Hepatic stellate cell (primary cell): ENCODE measurements at regions not wholly inside any gene's neighbourhood (a gene's known extent, or its start where the extent isn't known, plus 50 kb on each side); places are given as distances from the start of the nearest gene placed in this dataset.

Source experiments
- DNase-seq: peaks from one replicate; pipeline ENCODE4 v3.0.0; 2011; ENCODE audit warnings: low spot score

DNA sequence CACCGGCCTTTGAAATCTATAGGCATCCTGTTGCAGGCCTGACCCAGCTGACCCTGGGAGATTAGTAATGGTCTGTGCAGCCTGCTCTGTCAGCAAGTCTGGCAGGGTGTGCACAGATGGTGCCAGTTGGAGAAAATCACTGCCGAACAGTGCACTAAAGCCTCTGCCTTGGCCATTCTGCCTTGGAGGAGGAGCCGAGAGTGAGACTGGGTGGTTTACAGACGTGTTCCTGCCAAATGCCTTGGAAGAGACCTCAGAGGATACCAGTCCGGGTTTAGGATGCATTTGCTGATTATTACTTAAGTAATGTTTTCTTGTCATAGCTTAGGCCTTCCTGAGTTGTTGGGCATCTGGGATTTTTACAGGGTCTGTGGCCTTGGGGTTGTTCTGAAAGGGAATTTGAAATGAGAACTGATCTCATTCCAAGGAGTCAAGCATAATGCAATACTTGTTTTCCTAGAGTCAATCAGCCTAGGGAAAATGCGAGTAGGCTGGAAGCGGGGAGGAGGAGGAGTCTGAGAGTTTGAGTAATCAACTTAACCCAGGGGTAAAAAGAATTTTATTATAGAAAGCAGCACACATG lies 292.1 kb downstream of the SOX4 start:
- peak; percentile 5 for DNase-seq

DNA sequence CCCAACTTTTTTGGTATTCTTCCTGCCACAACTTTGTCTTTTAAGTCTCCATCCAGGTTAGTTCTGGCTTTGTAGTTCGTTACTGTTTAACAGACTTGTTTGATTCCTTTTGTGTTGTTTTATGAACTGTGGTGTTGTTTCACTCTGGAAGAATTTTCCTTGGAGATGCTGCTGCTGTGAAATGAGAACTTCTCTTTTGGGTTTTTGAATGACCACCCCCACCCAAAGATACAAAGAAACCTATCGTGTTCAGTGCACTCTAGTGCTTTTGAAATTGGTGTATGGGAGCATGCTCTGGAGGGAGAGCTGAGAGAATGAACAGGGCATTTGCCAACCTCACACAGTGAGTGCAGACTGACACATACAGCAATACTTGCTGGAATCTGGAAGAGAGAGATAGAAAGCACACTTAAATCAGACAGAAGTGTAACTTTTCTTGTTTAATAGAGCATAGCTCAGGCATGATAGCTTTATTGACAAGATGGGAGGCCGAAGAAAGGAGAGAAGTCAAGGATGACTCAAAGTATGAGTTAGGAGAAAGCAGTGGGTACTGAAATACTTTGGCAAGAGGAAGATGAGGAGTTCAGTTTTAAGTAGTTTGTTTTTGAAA lies 293.1 kb downstream of the SOX4 start:
- DNase-seq, result no peak

DNA sequence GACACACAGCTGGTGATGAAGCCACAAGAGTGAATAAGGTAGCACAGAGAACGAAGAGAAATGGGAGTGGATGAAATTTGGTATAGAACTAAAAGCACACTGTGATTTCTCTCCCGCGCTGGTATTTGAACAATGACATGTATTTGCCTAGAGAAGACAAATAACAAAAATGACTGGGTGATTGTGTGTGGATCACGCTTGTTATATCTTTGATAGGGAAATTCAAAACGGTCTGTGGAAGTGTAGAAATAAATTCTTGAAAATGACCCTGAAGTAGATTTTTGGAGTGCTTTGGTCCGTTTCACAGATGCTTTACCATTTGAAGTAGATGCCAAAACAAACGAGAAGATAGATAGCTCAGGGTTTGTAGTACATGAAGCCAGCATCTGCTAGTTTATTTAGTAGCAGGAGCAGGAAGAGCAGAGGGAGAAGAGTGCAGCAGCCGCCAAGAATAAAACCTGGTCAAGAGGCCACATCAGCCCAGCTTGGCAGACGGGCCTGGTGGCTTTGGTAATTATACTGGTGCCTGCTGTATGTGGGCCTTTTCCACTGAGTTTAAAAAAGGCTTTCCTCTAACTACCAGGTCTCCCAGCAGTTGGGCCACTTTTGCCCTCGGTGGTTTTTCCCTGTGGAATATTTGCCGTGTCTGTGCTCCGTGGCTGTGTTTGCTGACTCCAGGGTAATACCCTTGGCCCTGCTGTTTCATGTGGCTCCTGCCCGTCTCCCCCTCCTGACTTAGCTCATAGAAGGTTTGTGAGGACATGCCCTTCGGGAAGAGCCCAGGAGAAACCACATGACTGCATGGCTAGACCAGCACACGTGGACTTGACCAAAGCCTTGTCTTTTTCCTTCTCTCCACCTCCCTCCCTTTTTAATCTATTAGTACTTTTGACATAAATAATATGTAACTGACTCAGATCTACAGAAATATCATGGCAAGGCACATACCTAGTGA lies 294.0 kb downstream of the SOX4 start:
- no peak for DNase-seq

DNA sequence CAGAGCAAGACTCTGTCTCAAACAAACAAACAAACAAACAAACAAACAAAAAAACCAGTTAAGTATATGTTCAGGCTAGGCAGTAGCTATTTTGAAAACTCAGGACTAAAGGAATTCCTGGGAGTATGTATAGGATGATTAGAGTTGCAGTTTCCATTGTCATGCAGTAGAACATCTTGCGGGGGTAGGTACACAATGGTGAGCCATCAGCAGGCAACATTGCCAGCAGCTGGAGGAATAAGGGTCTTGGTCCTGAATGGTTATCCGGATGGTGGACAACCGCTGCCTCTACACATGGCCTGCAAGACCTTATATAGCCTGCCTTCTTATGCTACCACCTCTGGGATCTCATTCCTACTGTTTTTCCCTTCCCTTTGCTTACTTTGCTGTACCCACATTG lies 297.5 kb downstream of the SOX4 start:
- DNase-seq, result no peak

DNA sequence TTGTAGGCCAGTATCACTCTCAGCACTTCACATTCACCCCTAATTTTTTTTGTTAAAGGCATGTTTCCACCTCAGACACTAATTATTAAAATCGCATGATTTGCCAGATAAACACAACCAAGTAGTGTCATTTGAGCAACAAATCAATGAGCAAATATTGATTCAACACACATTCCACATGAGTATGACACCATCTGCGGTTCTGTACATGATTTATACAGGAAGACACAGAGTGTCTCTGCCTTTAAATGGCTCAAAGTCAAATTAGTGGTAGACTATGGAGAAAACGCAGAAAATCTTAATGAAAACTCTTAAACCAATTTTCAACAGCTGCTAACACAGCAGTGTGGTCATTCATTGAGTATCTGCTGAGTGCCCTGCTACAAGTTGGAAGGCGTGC lies 300.2 kb downstream of the SOX4 start:
- no peak for DNase-seq

DNA sequence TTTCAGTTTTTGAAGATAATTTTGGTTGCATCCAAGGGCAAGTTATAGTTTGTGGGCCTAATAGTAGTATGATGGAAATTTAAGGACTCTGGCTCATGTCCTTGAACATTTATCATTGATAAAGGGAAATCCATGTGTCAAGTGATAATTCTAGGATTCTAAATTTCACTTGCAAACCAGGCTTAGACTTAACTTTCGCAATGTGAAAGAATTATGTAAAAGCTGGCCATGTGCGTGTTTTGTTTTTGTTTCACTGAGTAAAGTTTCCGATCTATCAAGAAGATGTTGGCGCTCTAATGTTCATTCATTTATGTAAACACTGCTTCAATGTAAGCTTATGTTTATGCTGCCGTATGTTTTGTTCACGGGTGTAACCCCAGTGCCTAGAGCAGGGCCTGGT lies 302.0 kb downstream of the SOX4 start:
- no peak for DNase-seq

DNA sequence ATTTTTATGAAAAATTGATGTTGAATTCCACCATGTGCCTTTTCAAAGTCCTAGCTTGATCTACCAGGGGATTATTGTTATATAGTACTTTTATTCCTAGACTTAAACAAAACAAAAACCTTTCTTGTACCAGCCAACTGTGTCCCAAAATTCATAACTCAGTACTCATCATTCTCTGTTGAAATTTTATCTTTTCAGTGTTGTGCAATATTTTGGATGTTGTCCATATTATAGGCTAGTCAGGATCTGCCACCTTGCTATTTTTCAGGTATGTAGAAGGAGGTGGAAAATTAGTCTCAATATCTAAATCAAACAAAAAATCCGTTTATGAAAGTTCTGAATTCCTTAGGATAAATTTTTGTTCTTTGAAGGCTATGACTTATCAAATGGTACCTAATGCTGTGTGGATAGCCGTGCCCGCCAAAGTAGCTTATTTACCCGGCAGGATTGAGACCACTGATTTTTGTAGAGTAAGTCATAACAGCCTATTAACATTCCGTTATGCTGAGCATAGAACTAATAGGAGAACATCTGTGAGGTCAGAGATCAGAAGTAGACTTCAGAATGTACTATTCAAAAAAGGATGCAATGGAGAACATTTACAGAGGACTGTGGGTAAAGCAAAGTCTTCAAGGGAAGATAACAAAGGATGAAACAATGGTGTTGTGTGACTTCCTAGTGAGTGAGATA lies 304.7 kb downstream of the SOX4 start:
- DNase-seq, result no peak

DNA sequence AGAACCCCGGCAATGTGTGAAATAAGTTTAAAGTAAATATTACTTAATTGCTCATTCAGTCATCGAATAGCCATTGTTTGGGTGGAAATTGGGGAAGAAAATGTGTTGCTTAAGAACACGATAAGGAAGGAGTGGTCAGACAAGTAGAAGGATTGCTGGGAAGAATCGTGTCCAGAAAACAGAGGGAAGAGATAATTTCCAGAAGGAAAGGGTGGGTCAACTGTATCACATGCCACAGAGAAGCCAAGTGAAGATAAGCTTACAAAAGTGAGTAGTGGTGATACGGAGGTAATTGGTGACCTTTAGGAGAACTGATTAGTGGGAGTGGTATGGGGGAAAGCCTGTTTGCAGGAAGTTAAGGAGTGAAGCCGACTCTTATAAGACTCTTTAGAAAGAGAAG lies 306.2 kb downstream of the SOX4 start:
- no peak for DNase-seq

DNA sequence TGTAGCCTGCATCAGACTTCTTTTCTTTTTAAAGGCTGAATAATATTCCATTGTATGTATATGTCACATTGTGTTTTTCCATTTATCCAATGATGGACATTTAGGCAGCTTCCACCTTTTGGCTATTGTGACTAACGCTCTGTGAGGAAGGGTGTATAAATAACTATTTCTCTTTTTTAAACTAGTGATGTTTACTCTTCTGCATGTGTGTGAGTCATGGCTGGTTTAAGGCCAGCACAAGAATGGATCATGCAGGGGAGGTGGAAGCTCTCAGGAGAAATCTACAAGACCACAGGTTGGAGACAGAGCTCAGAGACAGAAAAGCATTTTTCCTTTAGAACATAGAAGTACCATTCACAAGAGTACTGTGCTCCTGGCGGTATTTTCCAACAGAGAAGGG lies 307.2 kb downstream of the SOX4 start:
- no peak for DNase-seq

DNA sequence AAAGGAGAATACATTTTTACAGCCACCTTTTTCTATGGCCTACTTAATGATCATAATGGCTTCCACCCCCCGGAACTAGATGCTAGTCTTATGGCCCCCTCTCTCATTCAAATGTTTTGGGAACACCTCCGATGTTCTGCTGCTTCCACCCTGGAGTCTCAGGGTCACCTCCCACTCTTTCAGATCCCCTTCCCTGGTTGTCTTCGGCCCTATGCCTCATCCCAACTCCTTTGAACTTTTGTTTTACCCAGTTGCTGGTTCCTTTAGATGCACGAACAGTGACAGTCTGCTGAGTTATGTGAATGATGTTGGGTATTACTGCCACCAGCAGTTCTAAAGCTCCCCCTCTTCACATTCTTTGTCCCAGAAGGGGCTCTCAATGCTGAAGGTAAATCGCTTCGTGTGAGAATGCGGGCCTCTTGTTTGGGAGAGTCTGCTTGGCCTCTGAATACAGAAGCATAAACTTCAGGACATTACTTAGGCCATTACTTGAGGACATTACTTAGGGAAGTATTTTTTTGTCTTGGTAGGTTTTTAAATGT lies 309.1 kb downstream of the SOX4 start:
- DNase-seq, result no peak

DNA sequence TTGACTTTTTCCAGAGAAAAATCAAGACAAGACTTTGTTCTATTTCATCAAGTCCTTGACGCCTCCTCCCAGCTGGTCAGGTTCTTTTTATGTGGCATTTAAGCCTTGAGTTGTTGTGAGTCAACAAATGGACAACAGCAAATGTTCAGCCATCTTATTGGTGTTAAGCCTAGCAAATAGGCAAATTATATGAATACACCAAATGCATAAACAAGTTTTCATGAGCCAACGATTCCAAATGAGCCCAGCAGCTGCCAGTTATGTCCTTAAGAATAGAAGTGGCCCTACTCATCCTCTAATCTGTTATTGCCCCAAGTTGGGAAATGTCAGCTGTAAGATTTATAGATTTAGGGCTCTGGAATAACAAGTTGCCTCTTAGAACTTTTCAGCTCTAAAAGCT lies 312.0 kb downstream of the SOX4 start:
- no peak for DNase-seq

DNA sequence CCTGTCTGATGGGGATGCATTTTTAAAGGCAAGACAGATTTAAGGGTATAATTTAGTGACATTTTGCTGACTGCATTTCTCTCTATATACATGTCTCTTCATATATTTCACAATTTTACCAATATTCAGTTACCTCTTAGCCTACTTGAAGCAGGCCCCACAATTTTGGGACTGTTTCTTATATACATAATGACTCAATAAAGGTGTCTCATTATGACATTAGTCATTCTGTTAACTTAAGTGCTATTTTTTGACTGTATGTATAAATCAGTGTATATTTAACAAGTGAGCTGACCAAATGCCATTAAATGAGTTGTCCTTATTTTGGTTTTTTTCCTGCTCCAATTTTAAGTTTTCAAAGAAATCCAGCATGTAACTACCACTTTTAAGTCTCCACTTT lies 313.3 kb downstream of the SOX4 start:
- no peak for DNase-seq

DNA sequence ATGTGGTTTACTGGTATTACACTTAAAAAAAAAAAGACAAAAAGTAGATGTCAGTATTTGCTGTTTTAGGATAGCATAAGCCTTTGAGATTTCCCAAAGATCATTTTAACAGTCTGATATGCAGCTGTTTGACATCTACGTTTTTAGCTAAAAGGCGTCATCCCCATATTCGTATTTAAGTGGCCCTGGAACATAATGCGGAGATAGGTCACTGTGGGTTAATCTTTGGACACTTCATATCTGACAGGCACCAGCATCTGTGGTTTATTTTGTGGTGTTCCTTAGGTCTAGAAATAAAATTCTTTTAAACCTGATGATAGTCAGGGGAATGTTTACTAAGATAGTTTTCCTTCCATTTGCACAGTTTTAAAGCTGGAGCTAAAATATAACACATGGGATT lies 313.7 kb downstream of the SOX4 start:
- DNase-seq, result no peak

DNA sequence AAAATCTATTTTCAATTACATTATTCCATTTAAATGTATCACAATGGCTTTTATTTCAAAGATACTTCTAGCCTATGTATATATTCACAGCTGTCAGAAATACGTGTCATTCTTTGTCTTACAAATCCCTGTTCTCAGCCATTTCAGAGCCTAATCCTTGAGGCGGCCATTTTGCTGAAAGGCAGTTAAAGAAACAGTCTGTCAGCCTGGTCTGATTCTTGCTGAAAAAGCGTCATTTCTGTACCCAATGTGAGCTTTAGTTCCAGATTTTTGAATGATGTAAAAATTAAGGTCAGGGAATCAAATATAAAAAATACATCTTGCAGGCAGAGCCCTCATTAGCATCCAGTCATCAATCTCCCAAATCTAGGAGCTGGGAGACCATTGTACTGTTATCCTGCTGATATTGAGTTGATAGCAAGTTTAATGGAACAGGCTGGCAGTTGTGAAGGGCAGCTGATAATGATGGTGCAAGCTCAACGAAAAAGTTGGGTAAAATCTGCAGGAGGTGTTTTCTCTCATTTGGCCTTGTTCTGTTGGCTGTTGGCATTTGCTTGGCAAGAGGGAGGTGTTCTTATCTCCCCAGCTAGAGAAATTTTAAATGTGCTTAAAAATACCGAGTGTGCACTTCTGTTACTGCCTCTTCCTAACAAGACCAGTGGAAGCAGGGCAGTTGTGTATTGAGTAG lies 314.8 kb downstream of the SOX4 start:
- DNase-seq, result no peak

DNA sequence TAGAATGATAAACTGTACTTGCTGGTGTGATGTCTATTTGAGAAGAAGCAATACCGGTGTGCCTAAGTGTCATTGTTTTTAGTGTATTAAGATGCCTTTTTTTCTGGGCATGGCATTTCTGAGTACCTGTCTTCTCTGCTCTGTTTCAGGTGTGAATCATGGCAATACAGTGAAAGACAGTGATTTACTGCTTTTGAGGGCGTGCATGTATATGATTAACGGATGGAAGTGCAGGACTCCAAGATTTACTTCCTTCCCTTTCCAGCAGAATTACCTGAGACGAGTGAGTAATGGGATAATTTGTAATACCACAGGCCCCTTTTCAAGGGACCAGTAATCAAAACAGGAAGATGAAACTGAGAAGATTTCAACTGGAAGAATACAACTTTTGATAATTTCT lies 315.8 kb downstream of the SOX4 start:
- DNase-seq, result no peak

DNA sequence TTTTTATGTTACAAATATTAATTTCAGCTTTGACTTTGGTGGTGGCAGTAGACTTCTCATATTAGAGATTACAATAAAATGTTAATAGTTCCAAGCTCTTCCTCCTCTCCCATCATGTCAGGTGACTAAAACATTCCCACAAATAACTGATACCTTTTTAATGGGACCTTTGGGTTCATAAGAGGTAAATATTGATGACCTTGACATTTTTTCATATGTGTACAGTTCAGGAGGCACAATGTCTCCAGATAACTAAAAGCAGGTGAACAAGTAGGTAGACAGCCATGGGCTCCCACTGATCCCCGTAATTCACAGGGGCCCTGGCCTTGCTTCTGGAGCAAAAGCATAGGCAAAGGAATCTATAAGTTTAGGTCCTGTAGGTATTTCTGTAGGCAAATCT lies 317.7 kb downstream of the SOX4 start:
- DNase-seq, result no peak

DNA sequence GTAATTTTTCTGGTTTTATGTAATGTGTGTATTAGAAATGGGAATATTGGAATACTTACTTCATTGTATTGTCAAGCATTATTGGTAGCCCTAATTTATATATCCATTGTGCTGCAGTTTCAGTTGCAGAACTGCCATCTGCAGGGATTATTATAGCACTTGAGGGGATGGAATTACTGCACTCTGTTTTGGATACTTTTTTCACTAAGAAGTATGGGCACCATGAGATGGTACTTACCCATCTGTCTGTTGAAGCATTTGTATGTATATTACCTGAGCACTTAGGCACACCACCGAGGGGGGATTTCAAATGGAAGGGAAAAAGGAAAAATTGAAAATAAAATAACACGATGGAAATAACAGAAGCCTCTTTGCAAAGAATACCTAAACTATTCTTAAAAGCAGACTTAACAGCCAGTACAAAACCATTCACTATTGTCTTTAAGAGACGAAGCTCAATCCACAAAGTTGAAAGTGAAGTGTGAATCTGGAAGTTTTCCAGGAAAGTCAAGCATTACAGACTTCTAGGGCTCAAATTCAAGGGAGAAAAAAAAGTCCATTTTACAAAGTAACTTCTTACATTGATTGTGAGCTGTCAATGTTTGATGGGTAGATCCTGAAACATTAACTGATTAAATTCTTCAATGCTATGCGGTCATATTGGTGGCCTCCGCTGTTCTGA lies 318.7 kb downstream of the SOX4 start:
- no peak for DNase-seq

DNA sequence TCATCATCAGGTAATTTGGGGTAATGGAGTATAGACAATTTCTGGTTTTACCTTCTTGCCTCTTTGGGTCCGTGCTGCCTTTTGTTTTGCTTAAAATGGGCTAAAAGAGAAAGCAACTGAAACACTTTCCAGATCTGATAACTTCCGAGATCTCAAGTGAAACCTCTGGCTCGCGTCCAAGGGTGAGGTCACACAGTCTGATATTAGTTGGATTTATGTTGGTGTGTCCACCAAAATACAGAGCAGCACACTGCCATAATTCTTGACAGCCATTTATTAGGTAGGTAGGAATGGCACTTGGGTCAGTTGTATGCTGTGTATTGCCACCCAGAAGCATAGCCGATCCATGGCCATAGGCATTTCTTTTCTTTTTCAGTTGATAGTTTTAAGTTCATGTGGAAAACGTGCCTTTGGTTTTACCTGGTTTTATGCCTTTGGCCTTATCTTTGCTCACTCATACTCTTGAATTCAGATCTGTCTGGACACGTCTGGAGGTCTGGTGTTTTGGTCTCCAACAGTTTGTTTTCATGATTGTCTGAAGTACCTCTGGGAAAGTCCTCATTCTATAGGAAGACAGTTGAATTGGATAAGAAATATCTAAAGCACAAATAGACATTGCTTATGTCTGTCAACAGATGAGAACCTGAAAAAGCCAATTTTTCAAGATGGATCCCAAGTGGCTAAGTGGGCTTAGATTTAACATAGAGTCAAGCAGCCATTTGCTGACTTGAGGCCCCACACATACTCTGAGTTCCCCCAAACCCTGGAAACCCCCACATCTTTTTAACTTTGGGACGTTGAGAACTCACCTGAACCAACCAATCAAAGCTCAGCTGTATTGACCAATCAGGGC lies 320.8 kb downstream of the SOX4 start:
- no peak for DNase-seq

DNA sequence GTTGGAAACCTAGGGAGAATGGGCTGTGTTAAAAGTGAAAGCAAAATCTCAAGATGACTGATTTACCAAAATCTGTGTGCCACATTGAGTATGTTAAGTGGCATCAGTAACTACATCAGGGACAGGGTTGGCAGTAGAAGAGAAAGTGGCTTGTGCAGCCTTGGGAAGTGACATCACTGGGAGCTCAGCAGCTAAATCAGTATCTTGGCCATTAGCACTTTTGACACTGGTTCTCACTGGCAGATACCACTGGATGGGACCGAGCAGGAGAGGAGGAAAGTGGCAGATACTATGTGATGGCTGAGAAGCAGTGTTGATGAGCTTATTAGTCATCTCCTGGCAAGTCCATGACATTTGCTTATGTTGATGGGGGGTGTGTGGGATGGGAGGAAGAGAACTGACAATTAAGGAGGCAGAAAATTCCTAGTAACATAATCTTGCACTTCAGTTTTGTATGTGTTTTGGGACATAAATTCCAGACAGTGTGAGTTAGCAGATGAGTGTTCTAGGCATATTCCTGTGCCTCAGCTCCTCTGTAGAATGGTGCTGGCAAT lies 322.2 kb downstream of the SOX4 start:
- DNase-seq, result peak; percentile 6

DNA sequence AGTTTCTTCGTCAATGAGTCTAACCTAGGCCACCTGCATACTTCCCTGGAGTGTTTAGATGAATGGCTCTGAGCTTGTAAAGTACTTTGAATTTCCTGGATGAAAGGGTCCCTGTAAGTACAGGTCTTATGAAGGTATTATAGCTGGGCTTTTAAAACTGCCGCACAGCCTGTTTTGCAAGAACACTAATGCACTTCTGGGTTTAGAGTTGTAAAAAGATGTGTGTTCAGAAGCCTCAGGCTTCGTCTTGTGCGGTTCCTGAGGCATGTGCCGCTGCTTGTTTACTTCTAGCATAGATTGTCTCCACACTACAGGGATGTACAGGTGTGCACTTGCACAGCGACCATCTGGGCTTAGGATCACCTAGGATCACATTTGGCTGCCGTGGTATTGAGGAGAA lies 324.5 kb downstream of the SOX4 start:
- DNase-seq, result no peak
